PC-3 (cell line): ENCODE measurements at regions not wholly inside any gene's neighbourhood (a gene's known extent, or its start where the extent isn't known, plus 50 kb on each side); places are given as distances from the start of the nearest gene placed in this dataset.

Experiments
- ATAC-seq: fragments of 200-7000 bp; cut with Tn5 transposase; 2 replicates; pipeline ENCODE4 v1.9.1; 2020; ENCODE audit warnings: mild to moderate bottlenecking, moderate library complexity
- BruUV-seq: library from RNA; stranded (reverse); fragments of 400-500 nt; replicated peaks from 2 replicates; lab custom pipeline; 2021; lab: Mats Ljungman, UMichigan
- CTCF ChIA-PET: fragments of 300-600 bp; sonication (Branson Sonifier 250); formaldehyde crosslinking; loops from one replicate; lab custom pipeline; 2022; ENCODE audit warnings: antibody characterized with exemption; lab: Charles Lee
- POLR2A ChIA-PET: fragments of 300-600 bp; sonication (Branson Sonifier 250); formaldehyde crosslinking; loops from one replicate; lab custom pipeline; 2022; ENCODE audit warnings: antibody characterized with exemption; ENCODE audit not compliant: unreplicated experiment; lab: Charles Lee
- DNase-seq: peaks from one replicate; pipeline ENCODE4 v3.0.0-alpha.2; 2015
- H2AFZ ChIP-seq: fragments of 300-600 bp; sonication (generic); 2 replicates; pipeline ENCODE4 v1.6.0; 2016; ENCODE audit warnings: antibody characterized with exemption, low read length
- H3F3A ChIP-seq: fragments of 300-600 bp; sonication (generic); one replicate; pipeline ENCODE4 v1.6.0; 2017; ENCODE audit warnings: antibody characterized with exemption, low read length, control low read depth, mild to moderate bottlenecking; ENCODE audit not compliant: unreplicated experiment
- H3K27ac ChIP-seq: fragments of 300-600 bp; sonication (generic); 2 replicates; pipeline ENCODE4 v1.5.1; 2016; ENCODE audit warnings: mild to moderate bottlenecking, low read length
- H3K27me3 ChIP-seq: fragments of 300-600 bp; sonication (generic); 2 replicates; pipeline ENCODE4 v1.6.1; 2016; ENCODE audit warnings: low read length, mixed read lengths
- H3K36me3 ChIP-seq: fragments of 300-600 bp; sonication (generic); 2 replicates; pipeline ENCODE4 v1.6.1; 2016; ENCODE audit warnings: low read depth, mixed run types, low read length, mixed read lengths
- H3K4me1 ChIP-seq: fragments of 300-600 bp; sonication (generic); 2 replicates; pipeline ENCODE4 v1.5.1; 2016; ENCODE audit warnings: low read length; ENCODE audit not compliant: insufficient read depth
- H3K4me2 ChIP-seq: fragments of 300-600 bp; sonication (generic); 2 replicates; pipeline ENCODE4 v1.6.0; 2016; ENCODE audit warnings: low read length
- H3K4me3 ChIP-seq: fragments of 300-600 bp; sonication (generic); 2 replicates; pipeline ENCODE4 v1.5.1; 2016; ENCODE audit warnings: mild to moderate bottlenecking, low read length, mixed read lengths
- H3K79me2 ChIP-seq: fragments of 300-600 bp; sonication (generic); 2 replicates; pipeline ENCODE4 v1.6.1; 2017; ENCODE audit warnings: low read length, mixed read lengths
- H3K9ac ChIP-seq: fragments of 300-600 bp; sonication (generic); 2 replicates; pipeline ENCODE4 v1.6.0; 2016; ENCODE audit warnings: mild to moderate bottlenecking, low read length
- H3K9me2 ChIP-seq: fragments of 300-600 bp; sonication (generic); replicated peaks from 2 replicates; pipeline ENCODE4 v1.6.1; 2016; ENCODE audit warnings: mixed run types, low read length, mixed read lengths
- H3K9me3 ChIP-seq: fragments of 300-600 bp; sonication (generic); 2 replicates; pipeline ENCODE4 v1.6.1; 2016; ENCODE audit warnings: low read length, mixed read lengths
- H4K20me1 ChIP-seq: fragments of 300-600 bp; sonication (generic); 2 replicates; pipeline ENCODE4 v1.6.1; 2016; ENCODE audit warnings: low read length, mixed read lengths
- CTCF ChIP-seq: fragments of 300-600 bp; sonication (generic); conservative IDR thresholded peaks from 2 replicates; pipeline ENCODE4 v1.5.1; 2017; ENCODE audit warnings: antibody characterized with exemption, low read depth, mild to moderate bottlenecking, low read length
- EZH2 ChIP-seq: fragments of 300-600 bp; sonication (generic); IDR thresholded peaks from one replicate; pipeline ENCODE4 v1.6.1; 2017; ENCODE audit warnings: antibody characterized with exemption, mild to moderate bottlenecking, low read length; ENCODE audit not compliant: unreplicated experiment
- EZH2phosphoT487 ChIP-seq: fragments of 300-600 bp; sonication (generic); IDR thresholded peaks from 2 replicates; pipeline ENCODE4 v1.6.1; 2018; ENCODE audit warnings: mild to moderate bottlenecking, antibody characterized with exemption, low read length, borderline replicate concordance
- intact Hi-C: fragments of 100-400 bp; cut with micrococcal nuclease; formaldehyde crosslinking; loops from 2 replicates; pipeline ENCODE4 v1.9.0; 2023

GRCh38 chr17:13995856-13996271 lies 73.4 kb upstream of the COX10 start:
- intact Hi-C loops = no loop called here
- Histone ChIP-seq H3K9me2 (no peaks in the 10 kb centered on the region), H3K9me3 (no peaks in the 10 kb centered on the region), H4K20me1 (no peaks in the 10 kb centered on the region), H3K27me3 (peaks cover 19% of the 10 kb centered on the region; the same call in 1 of the 2 replicates), H2AFZ (no peak overlapping the region), H3K27ac (no peak overlapping the region), H3K79me2 (no peaks in the 10 kb centered on the region), H3K36me3 (no peaks in the 10 kb centered on the region), H3K4me2 (0 out of 2 replicates have a peak overlapping the region, but pooled peaks have one; percentile 2), H3K4me3 (no peak overlapping the region), H3K4me1 (no peaks in the 10 kb centered on the region), H3K9ac (no peak overlapping the region), H3F3A (no peaks in the 10 kb centered on the region)
- TF ChIP-seq CTCF = no peak
- TF ChIP-seq EZH2 = no peak
- TF ChIP-seq EZH2phosphoT487 = no peak
- ATAC-seq (no peak), DNase-seq (no peak)
- ChIA-PET POLR2A (no interaction called here), CTCF (no interaction called here)
- no TSS peak for BruUV-seq

GRCh38 chr17:13996276-13996675 lies 73.0 kb upstream of the COX10 start:
- DNase-seq = no peak
- no peak overlapping the region for H3K27ac ChIP-seq
- H3K79me2 ChIP-seq = no peaks in the 10 kb centered on the region
- peaks cover 19% of the 10 kb centered on the region; the same call in 1 of the 2 replicates for H3K27me3 ChIP-seq
- ChIA-PET POLR2A (no interaction called here), CTCF (no interaction called here)
- TF ChIP-seq EZH2phosphoT487 = no peak
- no peak for TF ChIP-seq CTCF
- TF ChIP-seq EZH2 = no peak
- intact Hi-C loops = no loop called here
- no peaks in the 10 kb centered on the region for H3F3A ChIP-seq
- no peak for ATAC-seq
- no peak overlapping the region for H3K9ac ChIP-seq
- H3K36me3 ChIP-seq = no peaks in the 10 kb centered on the region
- H3K9me2 ChIP-seq = no peaks in the 10 kb centered on the region
- no peaks in the 10 kb centered on the region for H3K4me1 ChIP-seq
- no peak overlapping the region for H3K4me3 ChIP-seq
- no peaks in the 10 kb centered on the region for H4K20me1 ChIP-seq
- no peaks in the 10 kb centered on the region for H3K9me3 ChIP-seq
- no peak overlapping the region for H3K4me2 ChIP-seq
- no peak overlapping the region for H2AFZ ChIP-seq
- no TSS peak for BruUV-seq

GRCh38 chr17:13996748-13997147 lies 72.6 kb upstream of the COX10 start:
- no peak overlapping the region for H2AFZ ChIP-seq
- no peaks in the 10 kb centered on the region for H3K9me3 ChIP-seq
- intact Hi-C loops = no loop called here
- H3K4me3 ChIP-seq = no peak overlapping the region
- no peaks in the 10 kb centered on the region for H4K20me1 ChIP-seq
- TF ChIP-seq EZH2 (no peak), EZH2phosphoT487 (no peak), CTCF (no peak)
- H3K4me1 ChIP-seq = no peaks in the 10 kb centered on the region
- DNase-seq (no peak), ATAC-seq (no peak)
- CTCF ChIA-PET = no interaction called here
- H3K36me3 ChIP-seq = no peaks in the 10 kb centered on the region
- no peaks in the 10 kb centered on the region for H3F3A ChIP-seq
- no peaks in the 10 kb centered on the region for H3K79me2 ChIP-seq
- H3K9ac ChIP-seq = no peak overlapping the region
- H3K4me2 ChIP-seq = no peak overlapping the region
- no peaks in the 10 kb centered on the region for H3K9me2 ChIP-seq
- H3K27me3 ChIP-seq = peaks cover 19% of the 10 kb centered on the region; the same call in 1 of the 2 replicates
- BruUV-seq = no TSS peak
- no peak overlapping the region for H3K27ac ChIP-seq
- POLR2A ChIA-PET = no interaction called here
